Fibroblast of villous mesenchyme (primary cell): ENCODE measurements at regions not wholly inside any gene's neighbourhood (a gene's known extent, or its start where the extent isn't known, plus 50 kb on each side); places are given as distances from the start of the nearest gene placed in this dataset.
A peak's percentile ranks its signal among the peaks of the same experiment; 100 is the strongest.

Experiments
- DNase-seq: peaks from one replicate; pipeline ENCODE4 v3.0.0-alpha.2; 2010; ENCODE audit warnings: low read depth
- H3K4me3 ChIP-seq: 2 replicates; pipeline ENCODE4 v1.5.1; 2011; ENCODE audit warnings: low read depth, mild to moderate bottlenecking, low read length
- CTCF ChIP-seq: IDR thresholded peaks from 2 replicates; pipeline ENCODE4 v1.5.1; 2012; ENCODE audit warnings: low read depth, mild to moderate bottlenecking, low read length; ENCODE audit not compliant: insufficient read depth

- no peak overlapping the region for H3K4me3 ChIP-seq
- TF ChIP-seq CTCF, result no peak
- DNase-seq, result no peak
These were observed 216.5 kb upstream of the SEMA6D start for GRCh38 chr15:47500842-47501241.

- TF ChIP-seq CTCF, result no peak
- no peak for DNase-seq
- H3K4me3 ChIP-seq, result no peak overlapping the region
These were observed 215.3 kb upstream of the SEMA6D start for GRCh38 chr15:47502041-47502440.

- no peak overlapping the region for H3K4me3 ChIP-seq
- TF ChIP-seq CTCF, result no peak
- DNase-seq, result no peak
These were observed 213.4 kb upstream of the SEMA6D start for GRCh38 chr15:47503876-47504275.

GRCh38 chr15:47504624-47505256, 212.6 kb upstream of the SEMA6D start:
- DNase-seq, result no peak
- H3K4me3 ChIP-seq, result no peak overlapping the region
- TF ChIP-seq CTCF, result no peak

- TF ChIP-seq CTCF, result no peak
- no peak for DNase-seq
- H3K4me3 ChIP-seq, result no peak overlapping the region
These were observed 211.5 kb upstream of the SEMA6D start for GRCh38 chr15:47505712-47506328.

GRCh38 chr15:47506329-47507100, 210.8 kb upstream of the SEMA6D start:
- no peak for TF ChIP-seq CTCF
- H3K4me3 ChIP-seq, result no peak overlapping the region
- peak; percentile 11 for DNase-seq
